GM23338 (cell line): ENCODE measurements at regions not wholly inside any gene's neighbourhood (a gene's known extent, or its start where the extent isn't known, plus 50 kb on each side); places are given as distances from the start of the nearest gene placed in this dataset.
A peak's percentile ranks its signal among the peaks of the same experiment; 100 is the strongest.

Source experiments
- ATAC-seq: fragments of 200-7000 bp; cut with Tn5 transposase; 3 replicates; pipeline ENCODE4 v1.9.1; 2020
- DNase-seq: peaks from one replicate; pipeline ENCODE4 v3.0.0-alpha.2; 2015; ENCODE audit warnings: low spot score
- H2AFZ ChIP-seq: fragments of 200-600 bp; sonication (generic); 2 replicates; pipeline ENCODE4 v1.8.0; 2016; ENCODE audit warnings: antibody characterized with exemption, mild to moderate bottlenecking, moderate library complexity
- H3F3A ChIP-seq: fragments of 200-600 bp; sonication (generic); replicated peaks from 2 replicates; pipeline ENCODE4 v1.8.0; 2017; ENCODE audit warnings: antibody characterized with exemption, mixed run types, low read depth
- H3K27ac ChIP-seq: fragments of 200-600 bp; sonication (generic); 2 replicates; pipeline ENCODE4 v1.6.1; 2016; ENCODE audit warnings: low read depth
- H3K27me3 ChIP-seq: fragments of 200-600 bp; sonication (generic); 2 replicates; pipeline ENCODE4 v1.8.0; 2016; ENCODE audit warnings: mild to moderate bottlenecking, mixed run types, moderate library complexity; ENCODE audit not compliant: insufficient read depth
- H3K36me3 ChIP-seq: fragments of 200-600 bp; sonication (generic); 2 replicates; pipeline ENCODE4 v1.8.0; 2016; ENCODE audit warnings: mild to moderate bottlenecking; ENCODE audit not compliant: insufficient read depth
- H3K4me1 ChIP-seq: fragments of 200-600 bp; sonication (generic); 2 replicates; pipeline ENCODE4 v1.8.0; 2016; ENCODE audit warnings: mild to moderate bottlenecking, moderate library complexity; ENCODE audit not compliant: insufficient read depth
- H3K4me2 ChIP-seq: fragments of 200-600 bp; sonication (generic); 2 replicates; pipeline ENCODE4 v1.7.1; 2017; ENCODE audit warnings: mixed run types
- H3K4me3 ChIP-seq: fragments of 200-600 bp; sonication (generic); 2 replicates; pipeline ENCODE4 v1.6.1; 2016; ENCODE audit warnings: mixed run types
- H3K79me2 ChIP-seq: fragments of 200-600 bp; sonication (generic); replicated peaks from 2 replicates; pipeline ENCODE4 v1.8.0; 2017; ENCODE audit warnings: mild to moderate bottlenecking; ENCODE audit not compliant: insufficient read depth
- H3K9me2 ChIP-seq: fragments of 200-600 bp; sonication (generic); 2 replicates; pipeline ENCODE4 v1.8.0; 2017; ENCODE audit not compliant: insufficient read depth
- H4K20me1 ChIP-seq: fragments of 200-600 bp; sonication (generic); replicated peaks from 2 replicates; pipeline ENCODE4 v1.8.0; 2017; ENCODE audit warnings: mild to moderate bottlenecking; ENCODE audit not compliant: insufficient read depth
- H3K27ac Mint-ChIP-seq: 2 replicates; pipeline ENCODE4 v1.8.0; 2020; ENCODE audit warnings: inconsistent platforms, mild to moderate bottlenecking, moderate library complexity, mixed read lengths
- H3K27me3 Mint-ChIP-seq: 3 replicates; pipeline ENCODE4 v1.8.0; 2022; ENCODE audit warnings: low read depth, mild to moderate bottlenecking, moderate library complexity, mixed read lengths, inconsistent platforms; ENCODE audit not compliant: insufficient read depth, poor library complexity
- H3K36me3 Mint-ChIP-seq: 3 replicates; pipeline ENCODE4 v1.8.0; 2021; ENCODE audit warnings: low read depth, mild to moderate bottlenecking, inconsistent platforms, moderate library complexity, mixed read lengths
- H3K4me1 Mint-ChIP-seq: 3 replicates; pipeline ENCODE4 v1.8.0; 2020; ENCODE audit warnings: mild to moderate bottlenecking, inconsistent platforms, mixed read lengths
- H3K4me3 Mint-ChIP-seq: 3 replicates; pipeline ENCODE4 v1.8.0; 2021; ENCODE audit warnings: moderate library complexity, mild to moderate bottlenecking, inconsistent platforms, mixed read lengths
- H3K9me3 Mint-ChIP-seq: 3 replicates; pipeline ENCODE4 v1.8.0; 2020; ENCODE audit warnings: moderate library complexity, mild to moderate bottlenecking, inconsistent platforms, mixed read lengths
- CREB1 ChIP-seq: fragments of 250-450 bp; sonication (Bioruptor Pico); IDR thresholded peaks from 2 replicates; pipeline ENCODE4 v1.5.0; 2020; ENCODE audit warnings: low read depth, mild to moderate bottlenecking, moderate library complexity
- EZH2 ChIP-seq: fragments of 200-600 bp; sonication (generic); IDR thresholded peaks from one replicate; pipeline ENCODE4 v1.8.0; 2017; ENCODE audit warnings: antibody characterized with exemption, mild to moderate bottlenecking, low read depth; ENCODE audit not compliant: unreplicated experiment
- JUNB ChIP-seq: IDR thresholded peaks from one replicate; pipeline ENCODE4 v1.6.1; 2016; ENCODE audit warnings: antibody characterized with exemption; ENCODE audit not compliant: unreplicated experiment
- NANOG ChIP-seq: IDR thresholded peaks from 2 replicates; pipeline ENCODE4 v1.6.1; 2016; ENCODE audit warnings: antibody characterized with exemption, borderline replicate concordance
- POLR2AphosphoS5 ChIP-seq: IDR thresholded peaks from 2 replicates; pipeline ENCODE4 v1.6.1; 2016; ENCODE audit warnings: antibody characterized with exemption, low read depth
- STAT1 ChIP-seq: IDR thresholded peaks from one replicate; pipeline ENCODE4 v1.6.1; 2016; ENCODE audit warnings: antibody characterized with exemption; ENCODE audit not compliant: unreplicated experiment
- ZNF114 ChIP-seq: fragments of 250-450 bp; sonication (Bioruptor Pico); IDR thresholded peaks from 2 replicates; pipeline ENCODE4 v1.5.0; 2020; ENCODE audit warnings: mild to moderate bottlenecking, moderate library complexity
- ZNF331 ChIP-seq: fragments of 250-450 bp; sonication (Bioruptor Pico); IDR thresholded peaks from 2 replicates; pipeline ENCODE4 v1.5.0; 2020; ENCODE audit warnings: low read depth, mild to moderate bottlenecking, moderate library complexity
- TF ChIP-seq, protein P1 (sequence below): fragments of 250-450 bp; sonication (Bioruptor Pico); IDR thresholded peaks from 2 replicates; pipeline ENCODE4 v1.5.0; 2020; ENCODE audit warnings: mild to moderate bottlenecking, moderate library complexity
- TF ChIP-seq, protein P2 (sequence below): IDR thresholded peaks from 2 replicates; pipeline ENCODE4 v1.6.1; 2016; ENCODE audit warnings: antibody characterized with exemption

DNA sequence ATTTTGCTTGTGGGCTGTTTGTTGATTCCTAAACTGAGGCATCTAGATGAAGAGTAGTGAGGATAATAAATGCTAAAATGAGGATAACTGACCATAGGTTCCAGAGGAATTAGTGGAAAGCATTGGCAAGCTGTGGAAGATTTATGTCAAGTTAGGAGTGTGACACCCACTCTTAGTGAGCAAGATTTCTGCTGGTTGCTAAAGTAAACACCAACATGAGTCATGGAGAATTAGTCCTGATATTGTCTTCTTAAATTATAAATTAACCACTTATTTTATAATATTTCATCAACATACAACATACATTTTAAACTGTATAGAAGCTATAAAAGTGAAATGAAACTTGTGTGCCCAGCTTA lies 328.2 kb downstream of the RPL10L start (continued):
- TF ChIP-seq, protein P1, sequence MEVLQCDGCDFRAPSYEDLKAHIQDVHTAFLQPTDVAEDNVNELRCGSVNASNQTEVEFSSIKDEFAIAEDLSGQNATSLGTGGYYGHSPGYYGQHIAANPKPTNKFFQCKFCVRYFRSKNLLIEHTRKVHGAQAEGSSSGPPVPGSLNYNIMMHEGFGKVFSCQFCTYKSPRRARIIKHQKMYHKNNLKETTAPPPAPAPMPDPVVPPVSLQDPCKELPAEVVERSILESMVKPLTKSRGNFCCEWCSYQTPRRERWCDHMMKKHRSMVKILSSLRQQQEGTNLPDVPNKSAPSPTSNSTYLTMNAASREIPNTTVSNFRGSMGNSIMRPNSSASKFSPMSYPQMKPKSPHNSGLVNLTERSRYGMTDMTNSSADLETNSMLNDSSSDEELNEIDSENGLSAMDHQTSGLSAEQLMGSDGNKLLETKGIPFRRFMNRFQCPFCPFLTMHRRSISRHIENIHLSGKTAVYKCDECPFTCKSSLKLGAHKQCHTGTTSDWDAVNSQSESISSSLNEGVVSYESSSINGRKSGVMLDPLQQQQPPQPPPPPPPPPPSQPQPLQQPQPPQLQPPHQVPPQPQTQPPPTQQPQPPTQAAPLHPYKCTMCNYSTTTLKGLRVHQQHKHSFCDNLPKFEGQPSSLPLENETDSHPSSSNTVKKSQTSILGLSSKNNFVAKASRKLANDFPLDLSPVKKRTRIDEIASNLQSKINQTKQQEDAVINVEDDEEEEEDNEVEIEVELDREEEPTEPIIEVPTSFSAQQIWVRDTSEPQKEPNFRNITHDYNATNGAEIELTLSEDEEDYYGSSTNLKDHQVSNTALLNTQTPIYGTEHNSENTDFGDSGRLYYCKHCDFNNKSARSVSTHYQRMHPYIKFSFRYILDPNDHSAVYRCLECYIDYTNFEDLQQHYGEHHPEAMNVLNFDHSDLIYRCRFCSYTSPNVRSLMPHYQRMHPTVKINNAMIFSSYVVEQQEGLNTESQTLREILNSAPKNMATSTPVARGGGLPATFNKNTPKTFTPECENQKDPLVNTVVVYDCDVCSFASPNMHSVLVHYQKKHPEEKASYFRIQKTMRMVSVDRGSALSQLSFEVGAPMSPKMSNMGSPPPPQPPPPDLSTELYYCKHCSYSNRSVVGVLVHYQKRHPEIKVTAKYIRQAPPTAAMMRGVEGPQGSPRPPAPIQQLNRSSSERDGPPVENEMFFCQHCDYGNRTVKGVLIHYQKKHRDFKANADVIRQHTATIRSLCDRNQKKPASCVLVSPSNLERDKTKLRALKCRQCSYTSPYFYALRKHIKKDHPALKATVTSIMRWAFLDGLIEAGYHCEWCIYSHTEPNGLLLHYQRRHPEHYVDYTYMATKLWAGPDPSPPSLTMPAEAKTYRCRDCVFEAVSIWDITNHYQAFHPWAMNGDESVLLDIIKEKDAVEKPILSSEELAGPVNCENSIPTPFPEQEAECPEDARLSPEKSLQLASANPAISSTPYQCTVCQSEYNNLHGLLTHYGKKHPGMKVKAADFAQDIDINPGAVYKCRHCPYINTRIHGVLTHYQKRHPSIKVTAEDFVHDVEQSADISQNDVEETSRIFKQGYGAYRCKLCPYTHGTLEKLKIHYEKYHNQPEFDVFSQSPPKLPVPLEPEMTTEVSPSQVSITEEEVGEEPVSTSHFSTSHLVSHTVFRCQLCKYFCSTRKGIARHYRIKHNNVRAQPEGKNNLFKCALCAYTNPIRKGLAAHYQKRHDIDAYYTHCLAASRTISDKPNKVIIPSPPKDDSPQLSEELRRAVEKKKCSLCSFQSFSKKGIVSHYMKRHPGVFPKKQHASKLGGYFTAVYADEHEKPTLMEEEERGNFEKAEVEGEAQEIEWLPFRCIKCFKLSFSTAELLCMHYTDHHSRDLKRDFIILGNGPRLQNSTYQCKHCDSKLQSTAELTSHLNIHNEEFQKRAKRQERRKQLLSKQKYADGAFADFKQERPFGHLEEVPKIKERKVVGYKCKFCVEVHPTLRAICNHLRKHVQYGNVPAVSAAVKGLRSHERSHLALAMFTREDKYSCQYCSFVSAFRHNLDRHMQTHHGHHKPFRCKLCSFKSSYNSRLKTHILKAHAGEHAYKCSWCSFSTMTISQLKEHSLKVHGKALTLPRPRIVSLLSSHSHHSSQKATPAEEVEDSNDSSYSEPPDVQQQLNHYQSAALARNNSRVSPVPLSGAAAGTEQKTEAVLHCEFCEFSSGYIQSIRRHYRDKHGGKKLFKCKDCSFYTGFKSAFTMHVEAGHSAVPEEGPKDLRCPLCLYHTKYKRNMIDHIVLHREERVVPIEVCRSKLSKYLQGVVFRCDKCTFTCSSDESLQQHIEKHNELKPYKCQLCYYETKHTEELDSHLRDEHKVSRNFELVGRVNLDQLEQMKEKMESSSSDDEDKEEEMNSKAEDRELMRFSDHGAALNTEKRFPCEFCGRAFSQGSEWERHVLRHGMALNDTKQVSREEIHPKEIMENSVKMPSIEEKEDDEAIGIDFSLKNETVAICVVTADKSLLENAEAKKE = no peak
- TF ChIP-seq POLR2AphosphoS5 (no peak), JUNB (no peak), CREB1 (CRISPR knock-in tag) (no peak)

DNA sequence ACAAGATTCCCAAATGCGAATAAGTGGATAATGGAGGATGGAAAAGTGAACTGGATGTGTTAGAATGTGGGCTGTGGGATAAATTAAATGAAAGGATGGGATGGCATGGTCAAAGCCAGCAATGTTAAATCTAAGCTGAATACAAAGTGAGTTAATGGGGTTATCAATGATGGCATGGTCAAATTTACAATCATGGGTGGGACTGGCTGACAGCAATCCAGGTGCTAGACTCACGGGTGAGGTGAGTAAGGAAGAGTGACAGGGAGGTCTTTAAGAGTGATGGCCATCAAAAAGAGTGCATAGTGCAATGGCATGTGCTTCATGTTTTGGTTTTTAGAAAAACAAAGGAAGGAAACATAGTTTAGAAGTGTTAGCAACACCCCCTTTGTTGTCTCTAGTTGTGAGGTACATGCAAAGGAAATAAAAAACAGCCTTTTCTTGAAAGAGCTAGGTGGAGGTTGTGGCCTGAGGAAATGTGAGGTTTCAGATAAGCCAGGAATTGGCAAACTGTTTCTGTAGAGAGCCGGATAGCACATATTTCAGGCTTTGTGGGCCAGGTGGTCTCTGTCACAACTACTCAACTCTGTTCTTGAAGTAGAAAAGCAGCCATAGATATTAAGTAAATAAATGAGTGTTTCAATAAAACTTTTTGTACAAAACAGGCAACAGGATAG lies 328.7 kb downstream of the RPL10L start:
- Histone ChIP-seq H3K4me2 (peak overlapping the region; percentile 45), H3K4me1 (peaks cover 22% of the 10 kb centered on the region), H4K20me1 (no peaks in the 10 kb centered on the region), H3K36me3 (no peaks in the 10 kb centered on the region), H3K27me3 (peaks cover 69% of the 10 kb centered on the region), H3K27ac (no peak overlapping the region), H2AFZ (no peak overlapping the region), H3K9me2 (no peaks in the 10 kb centered on the region), H3F3A (no peaks in the 10 kb centered on the region), H3K4me3 (no peak overlapping the region; the same call in 1 of the 2 replicates), H3K79me2 (no peaks in the 10 kb centered on the region)
- H3K9me3 Mint-ChIP-seq = no peaks in the 10 kb centered on the region
- no peaks in the 10 kb centered on the region for H3K36me3 Mint-ChIP-seq
- TF ChIP-seq NANOG (no peak), EZH2 (no peak), ZNF331 (CRISPR knock-in tag) (no peak), ZNF114 (no peak), STAT1 (no peak), POLR2AphosphoS5 (no peak)
- TF ChIP-seq, protein P2, sequence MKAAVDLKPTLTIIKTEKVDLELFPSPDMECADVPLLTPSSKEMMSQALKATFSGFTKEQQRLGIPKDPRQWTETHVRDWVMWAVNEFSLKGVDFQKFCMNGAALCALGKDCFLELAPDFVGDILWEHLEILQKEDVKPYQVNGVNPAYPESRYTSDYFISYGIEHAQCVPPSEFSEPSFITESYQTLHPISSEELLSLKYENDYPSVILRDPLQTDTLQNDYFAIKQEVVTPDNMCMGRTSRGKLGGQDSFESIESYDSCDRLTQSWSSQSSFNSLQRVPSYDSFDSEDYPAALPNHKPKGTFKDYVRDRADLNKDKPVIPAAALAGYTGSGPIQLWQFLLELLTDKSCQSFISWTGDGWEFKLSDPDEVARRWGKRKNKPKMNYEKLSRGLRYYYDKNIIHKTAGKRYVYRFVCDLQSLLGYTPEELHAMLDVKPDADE = no peak
- peaks cover 4% of the 10 kb centered on the region for H3K27me3 Mint-ChIP-seq
- H3K4me3 Mint-ChIP-seq = 0 out of 3 replicates have a peak overlapping the region, but pooled peaks have one; percentile 0
- no peak overlapping the region for H3K27ac Mint-ChIP-seq
- H3K4me1 Mint-ChIP-seq = peaks cover 20% of the 10 kb centered on the region
- ATAC-seq (peak; percentile 27), DNase-seq (peak; percentile 19)
